ENCODE measurements at regions not wholly inside any gene's neighbourhood (a gene's known extent, or its start where the extent isn't known, plus 50 kb on each side); places are given as distances from the start of the nearest gene placed in this dataset.

DNA sequence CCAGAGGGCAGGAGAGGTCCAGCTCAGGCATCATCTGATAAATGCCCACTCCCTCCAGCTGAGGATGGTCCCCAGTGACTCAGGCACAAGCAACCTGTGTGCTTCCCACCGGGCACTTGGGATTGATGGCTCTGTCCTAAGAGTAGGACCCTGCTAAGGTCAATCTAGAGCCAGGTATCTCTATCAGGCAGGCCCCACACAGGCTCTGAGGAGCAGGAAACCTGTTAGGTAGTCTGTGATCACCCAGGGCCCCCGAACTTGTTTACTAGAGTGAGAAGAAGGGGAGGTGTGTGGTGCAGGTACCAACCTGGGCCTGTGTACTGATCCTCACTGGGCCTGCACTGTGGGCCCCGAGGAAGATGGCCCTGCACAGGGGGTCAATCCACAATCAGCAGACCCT lies 119.6 kb upstream of the FSTL4 start:
- TF ChIP-seq CTCF (conservative IDR thresholded peaks at IDR 0.05 in 1 of 2, IDR thresholded peaks at IDR 0.05 in 1 of 2; ENCODE audit: extremely low read depth in 1 of 2, insufficient read depth in 1 of 2, low read depth in 1 of 2, low read length in 2 of 2) (no peak), EZH2 (IDR thresholded peaks at IDR 0.05; ENCODE audit: borderline replicate concordance, low read length) (no peak)
